ENCODE measurements at regions not wholly inside any gene's neighbourhood (a gene's known extent, or its start where the extent isn't known, plus 50 kb on each side); places are given as distances from the start of the nearest gene placed in this dataset.
"Not testable (repeated sequence)": the region's sequence is repeated elsewhere in the genome, so short reads cannot be mapped to it uniquely, and the experiment has no call there.

- ChIA-PET CTCF (interaction anchor here (0.7 kb wide), 1 partner anchor 17 kb away, joined by 3 read pairs; no protein-coding TSS in a partner anchor), POLR2A (no interaction called here)
- Histone ChIP-seq H3K4me3 (ENCODE audit: low read depth in 2 of 2, low read length in 1 of 2) (no peak overlapping the region), H3K4me2 (no peak overlapping the region), H2AFZ (ENCODE audit: low read depth) (no peak overlapping the region), H3F3A (replicated peaks; ENCODE audit: insufficient read depth) (no peaks in the 10 kb centered on the region), H3K4me1 (ENCODE audit: control insufficient read depth in 1 of 2, insufficient read depth in 2 of 2, low read depth in 1 of 2, low read length in 1 of 2) (peaks cover 0 to 1% of the 10 kb centered on the region in 2 experiments; a peak in 1 of 4 replicates), H3K36me3 (replicated peaks in 1 of 2; ENCODE audit: control insufficient read depth in 1 of 2, insufficient read depth in 2 of 2, low read length in 1 of 2) (no peaks in the 10 kb centered on the region), H3K27ac (ENCODE audit: low read depth in 2 of 2, low read length in 1 of 2) (no peak overlapping the region), H3K9me3 (no peaks in the 10 kb centered on the region), H3K27me3 (ENCODE audit: insufficient read depth) (no peaks in the 10 kb centered on the region), H3K79me2 (ENCODE audit: insufficient read depth) (no peaks in the 10 kb centered on the region), H3K9me2 (no peaks in the 10 kb centered on the region), H3K9ac (no peak overlapping the region), H4K20me1 (ENCODE audit: insufficient read depth) (no peaks in the 10 kb centered on the region)
- 75% methylated on average over 2 of the region's 2 CpGs for WGBS (ENCODE audit: low lambda C conversion rate)
- TF ChIP-seq, protein P1, sequence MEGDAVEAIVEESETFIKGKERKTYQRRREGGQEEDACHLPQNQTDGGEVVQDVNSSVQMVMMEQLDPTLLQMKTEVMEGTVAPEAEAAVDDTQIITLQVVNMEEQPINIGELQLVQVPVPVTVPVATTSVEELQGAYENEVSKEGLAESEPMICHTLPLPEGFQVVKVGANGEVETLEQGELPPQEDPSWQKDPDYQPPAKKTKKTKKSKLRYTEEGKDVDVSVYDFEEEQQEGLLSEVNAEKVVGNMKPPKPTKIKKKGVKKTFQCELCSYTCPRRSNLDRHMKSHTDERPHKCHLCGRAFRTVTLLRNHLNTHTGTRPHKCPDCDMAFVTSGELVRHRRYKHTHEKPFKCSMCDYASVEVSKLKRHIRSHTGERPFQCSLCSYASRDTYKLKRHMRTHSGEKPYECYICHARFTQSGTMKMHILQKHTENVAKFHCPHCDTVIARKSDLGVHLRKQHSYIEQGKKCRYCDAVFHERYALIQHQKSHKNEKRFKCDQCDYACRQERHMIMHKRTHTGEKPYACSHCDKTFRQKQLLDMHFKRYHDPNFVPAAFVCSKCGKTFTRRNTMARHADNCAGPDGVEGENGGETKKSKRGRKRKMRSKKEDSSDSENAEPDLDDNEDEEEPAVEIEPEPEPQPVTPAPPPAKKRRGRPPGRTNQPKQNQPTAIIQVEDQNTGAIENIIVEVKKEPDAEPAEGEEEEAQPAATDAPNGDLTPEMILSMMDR (IDR thresholded peaks at IDR 0.05) = no peak
- TF ChIP-seq FOSL2 (IDR thresholded peaks at IDR 0.05; ENCODE audit: borderline replicate concordance, low read depth) = no peak
- TF ChIP-seq NRF1 (IDR thresholded peaks at IDR 0.05; ENCODE audit: low read depth, low read length) = no peak
- no peak for TF ChIP-seq GATA2 (CRISPR knock-in tag; IDR thresholded peaks at IDR 0.05)
- TF ChIP-seq, protein P2, sequence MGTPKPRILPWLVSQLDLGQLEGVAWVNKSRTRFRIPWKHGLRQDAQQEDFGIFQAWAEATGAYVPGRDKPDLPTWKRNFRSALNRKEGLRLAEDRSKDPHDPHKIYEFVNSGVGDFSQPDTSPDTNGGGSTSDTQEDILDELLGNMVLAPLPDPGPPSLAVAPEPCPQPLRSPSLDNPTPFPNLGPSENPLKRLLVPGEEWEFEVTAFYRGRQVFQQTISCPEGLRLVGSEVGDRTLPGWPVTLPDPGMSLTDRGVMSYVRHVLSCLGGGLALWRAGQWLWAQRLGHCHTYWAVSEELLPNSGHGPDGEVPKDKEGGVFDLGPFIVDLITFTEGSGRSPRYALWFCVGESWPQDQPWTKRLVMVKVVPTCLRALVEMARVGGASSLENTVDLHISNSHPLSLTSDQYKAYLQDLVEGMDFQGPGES (IDR thresholded peaks at IDR 0.05; ENCODE audit: low read depth, low read length) = no peak
- no peak for TF ChIP-seq RXRA (IDR thresholded peaks at IDR 0.05; ENCODE audit: borderline replicate concordance, low read depth)
- TF ChIP-seq, protein P3, sequence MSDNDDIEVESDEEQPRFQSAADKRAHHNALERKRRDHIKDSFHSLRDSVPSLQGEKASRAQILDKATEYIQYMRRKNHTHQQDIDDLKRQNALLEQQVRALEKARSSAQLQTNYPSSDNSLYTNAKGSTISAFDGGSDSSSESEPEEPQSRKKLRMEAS (IDR thresholded peaks at IDR 0.05; ENCODE audit: low read depth) = no peak
- no peak for TF ChIP-seq RCOR1 (IDR thresholded peaks at IDR 0.05; ENCODE audit: low read length)
- TF ChIP-seq GABPA (IDR thresholded peaks at IDR 0.05; ENCODE audit: low read depth) = no peak
- no peak for TF ChIP-seq SIN3A (IDR thresholded peaks at IDR 0.05; ENCODE audit: borderline replicate concordance, low read depth, low read length)
- TF ChIP-seq REST (IDR thresholded peaks at IDR 0.05; ENCODE audit: low read depth, low read length) = no peak
- TF ChIP-seq TEAD4 (IDR thresholded peaks at IDR 0.05; ENCODE audit: borderline replicate concordance, insufficient read depth) = no peak
- TF ChIP-seq USF2 (IDR thresholded peaks at IDR 0.05; ENCODE audit: borderline replicate concordance, low read depth, low read length) = no peak
- no peak for TF ChIP-seq RFX5 (IDR thresholded peaks at IDR 0.05; ENCODE audit: low read length)
- TF ChIP-seq TCF12 (IDR thresholded peaks at IDR 0.05) = no peak
- TF ChIP-seq JUND (IDR thresholded peaks at IDR 0.05) = no peak
- TF ChIP-seq NFIC (IDR thresholded peaks at IDR 0.05; ENCODE audit: borderline replicate concordance) = no peak
- TF ChIP-seq TAF1 (IDR thresholded peaks at IDR 0.05; ENCODE audit: borderline replicate concordance, low read depth, low read length) = no peak
- no peak for TF ChIP-seq EP300 (IDR thresholded peaks at IDR 0.05; ENCODE audit: borderline replicate concordance in 1 of 2, low read depth in 1 of 2, low read length in 1 of 2)
- TF ChIP-seq MEF2A (IDR thresholded peaks at IDR 0.05; ENCODE audit: borderline replicate concordance, low read depth) = no peak
- DNase-seq = no peak
Observed at GRCh38 chr9:99497641-99498040, 275.6 kb downstream of the SEC61B start.

- H3K27me3 ChIP-seq (ENCODE audit: insufficient read depth); H3F3A ChIP-seq (replicated peaks; ENCODE audit: insufficient read depth); H3K79me2 ChIP-seq (ENCODE audit: insufficient read depth); H3K9me2 ChIP-seq; H3K9ac ChIP-seq; H3K9me3 ChIP-seq; H3K27ac ChIP-seq (ENCODE audit: low read depth in 2 of 2, low read length in 1 of 2); CTCF ChIA-PET; H3K36me3 ChIP-seq (replicated peaks in 1 of 2; ENCODE audit: control insufficient read depth in 1 of 2, insufficient read depth in 2 of 2, low read length in 1 of 2); H3K4me3 ChIP-seq (ENCODE audit: low read depth in 2 of 2, low read length in 1 of 2); H4K20me1 ChIP-seq (ENCODE audit: insufficient read depth); H2AFZ ChIP-seq (ENCODE audit: low read depth); DNase-seq; POLR2A ChIA-PET; H3K4me1 ChIP-seq (ENCODE audit: control insufficient read depth in 1 of 2, insufficient read depth in 2 of 2, low read depth in 1 of 2, low read length in 1 of 2); H3K4me2 ChIP-seq: not testable (repeated sequence)
- WGBS (ENCODE audit: low lambda C conversion rate) = 86% methylated on average over 14 of the region's 16 CpGs
Observed at GRCh38 chr9:99498979-99499378, 276.9 kb downstream of the SEC61B start.
